Motor neuron (in vitro differentiated cells): ENCODE measurements at regions not wholly inside any gene's neighbourhood (a gene's known extent, or its start where the extent isn't known, plus 50 kb on each side); places are given as distances from the start of the nearest gene placed in this dataset.
"Not testable (repeated sequence)": the region's sequence is repeated elsewhere in the genome, so short reads cannot be mapped to it uniquely, and the experiment has no call there.

ENCODE experiments used
- ATAC-seq, 8 experiments: fragments of 200-7000 bp; cut with Tn5 transposase; replicated peaks in 6 of 8; 2 replicates each; pipeline ENCODE4 v1.8.0; 2021; ENCODE audit warnings: mild to moderate bottlenecking in 8 of 8, moderate library complexity in 8 of 8
- H3K27ac ChIP-seq, 2 donors: fragments of 250-450 bp; sonication (Bioruptor Pico); 2 replicates each; pipeline ENCODE4 v1.9.0; 2021; ENCODE audit warnings: antibody characterized with exemption in 2 of 2, mild to moderate bottlenecking in 2 of 2, moderate library complexity in 1 of 2
- H3K4me1 ChIP-seq, 2 donors: fragments of 250-450 bp; sonication (Bioruptor Pico); replicated peaks in 1 of 2; 2 replicates each; pipeline ENCODE4 v1.6.1; 2021; ENCODE audit warnings: antibody characterized with exemption in 2 of 2, mild to moderate bottlenecking in 2 of 2, moderate library complexity in 1 of 2
- H3K4me3 ChIP-seq, 5 donors: fragments of 250-450 bp; sonication (Bioruptor Pico); 2 replicates each; pipeline ENCODE4 v1.9.0; 2021; ENCODE audit warnings: antibody characterized with exemption in 5 of 5, mild to moderate bottlenecking in 5 of 5, moderate library complexity in 4 of 5
- WGBS, 10 experiments: fragments of 450-650 bp; shearing (Covaris generic); methylation state at CpG; one replicate each; pipeline ENCODE4 v1.0.0; 2022; 5-methylcytosine and 5-hydroxymethylcytosine counted together
- in situ Hi-C, 9 experiments: fragments of 400-800 bp; cut with MboI; loops; one replicate each; pipeline ENCODE4 v1.15.0; 2021; ENCODE audit warnings: low sequenced_read_pairs in 9 of 9, low pct_unique_long_range_greater_than_20kb in 2 of 9; ENCODE audit not compliant: unreplicated experiment in 9 of 9

GRCh38 chr4:12414181-12414812 lies 985.6 kb upstream of the HS3ST1 start:
- no peak for ATAC-seq
- Histone ChIP-seq H3K27ac (no peak overlapping the region), H3K4me1 (no peaks in the 10 kb centered on the region), H3K4me3 (no peak overlapping the region)
- WGBS, 10 experiments: 13 to 93% (median 80%) methylated on average over 2 to 4 of the region's 4 CpGs; no CpG with 5 or more reads in 1 of the 10 experiments
- in situ Hi-C loops: no loop called here

GRCh38 chr4:12411072-12411471 lies 982.4 kb upstream of the HS3ST1 start:
- 0 to 100% (median 75%) methylated on average over 1 to 4 of the region's 4 CpGs; no CpG with 5 or more reads in 2 of the 10 experiments for WGBS, 10 experiments

DNA sequence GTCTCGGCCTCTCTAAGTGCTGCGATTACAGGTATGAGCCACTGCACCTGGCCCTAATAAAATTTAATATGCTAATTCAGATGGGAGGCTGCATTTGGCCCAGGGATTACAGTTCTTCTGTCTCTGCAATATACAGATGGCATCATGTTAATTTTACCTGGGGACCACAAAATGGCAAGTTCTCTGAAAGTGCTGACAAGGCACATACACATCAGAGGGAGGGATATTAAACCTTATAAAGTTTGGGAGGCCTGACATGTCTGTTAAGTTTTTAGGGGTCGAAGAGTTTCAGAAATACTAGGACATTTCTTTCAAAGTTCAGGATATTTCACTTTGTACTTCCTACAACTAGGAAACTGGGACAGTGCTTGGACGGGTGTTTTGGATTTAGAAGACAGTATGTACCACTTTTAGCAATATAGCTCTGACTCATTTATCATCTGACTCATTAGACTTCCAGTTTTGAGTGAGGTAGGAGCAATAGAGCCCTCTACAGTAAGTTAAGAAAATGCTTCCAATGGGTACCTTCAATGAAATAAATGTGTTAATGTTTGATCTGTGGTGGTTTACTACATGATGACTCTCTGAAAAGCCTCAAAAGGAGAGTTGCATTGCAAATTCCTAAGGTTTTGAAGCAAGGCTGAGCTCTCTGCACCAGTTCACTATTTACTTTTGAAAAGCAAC lies 981.0 kb upstream of the HS3ST1 start:
- WGBS, 10 experiments: 0 to 100% (median 81%) methylated on average over 2 to 4 of the region's 4 CpGs; no CpG with 5 or more reads in 2 of the 10 experiments
- peaks cover 0 to 13% of the 10 kb centered on the region in 2 donors for H3K4me1 ChIP-seq
- in situ Hi-C loops: no loop called here
- peak in 5 of 8 experiments; percentile 26 to 58 (median 38) for ATAC-seq
- H3K27ac ChIP-seq: no peak overlapping the region
- no peak overlapping the region for H3K4me3 ChIP-seq

More at GRCh38 chr4:12411072-12411471, 982.4 kb upstream of the HS3ST1 start:
- Histone ChIP-seq H3K4me1 (peaks cover 0 to 13% of the 10 kb centered on the region in 2 donors), H3K4me3 (no peak overlapping the region), H3K27ac (no peak overlapping the region)
- in situ Hi-C loops: no loop called here
- no peak for ATAC-seq

- 17 to 100% (median 69%) methylated on average over 1 of the region's 1 CpG; no CpG with 5 or more reads in 4 of the 10 experiments for WGBS, 10 experiments
- in situ Hi-C loops: no loop called here
- Histone ChIP-seq H3K27ac (no peak overlapping the region), H3K4me1 (peaks cover 0 to 13% of the 10 kb centered on the region in 2 donors), H3K4me3 (no peak overlapping the region)
- ATAC-seq: peak in 4 of 8 experiments; percentile 21 to 88 (median 57)
Observed at GRCh38 chr4:12408364-12408763, 979.7 kb upstream of the HS3ST1 start.

DNA sequence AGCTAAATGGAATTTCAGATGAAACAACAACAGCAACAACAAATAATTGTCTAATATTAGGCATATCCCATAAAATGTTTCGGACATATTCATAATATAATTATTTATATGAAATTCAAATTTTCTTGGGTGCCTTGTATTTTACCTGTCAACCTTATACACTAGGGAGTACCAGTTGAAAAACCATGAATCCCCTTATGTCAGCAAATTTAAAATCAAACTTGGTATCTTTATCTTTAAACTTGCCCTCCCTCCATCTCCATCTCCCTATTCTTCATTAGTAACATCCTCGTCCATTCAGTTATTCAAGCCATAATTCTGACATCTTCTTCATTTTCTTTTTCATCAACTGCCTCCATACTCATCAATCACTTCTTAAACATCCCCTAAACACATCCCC lies 974.5 kb upstream of the HS3ST1 start:
- in situ Hi-C loops: no loop called here
- Histone ChIP-seq H3K27ac (no peak overlapping the region), H3K4me3 (no peak overlapping the region), H3K4me1 (peaks cover 0 to 7% of the 10 kb centered on the region in 2 donors)
- ATAC-seq: no peak
- WGBS, 10 experiments: 0 to 88% (median 77%) methylated on average over 1 to 2 of the region's 2 CpGs; no CpG with 5 or more reads in 1 of the 10 experiments

DNA sequence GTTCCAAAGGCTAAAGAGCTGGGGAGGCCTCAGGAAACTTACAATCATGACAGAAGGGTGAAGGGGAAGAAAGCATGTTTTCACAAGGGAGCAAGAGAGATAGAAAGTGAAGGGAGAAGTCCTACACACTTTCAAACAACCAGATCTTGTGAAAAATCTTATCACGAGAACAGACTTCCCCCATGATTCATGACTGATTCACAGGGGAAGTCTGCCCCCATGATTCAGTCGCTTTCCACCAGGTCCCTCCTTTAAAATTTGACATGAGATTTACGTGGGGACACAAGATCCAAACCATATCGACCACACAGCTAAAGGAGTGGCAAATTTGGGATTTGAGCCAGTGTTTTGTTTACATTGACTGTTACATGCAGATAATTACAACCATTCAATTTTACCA lies 971.1 kb upstream of the HS3ST1 start:
- in situ Hi-C loops: no loop called here
- H3K4me3 ChIP-seq: no peak overlapping the region
- H3K27ac ChIP-seq: no peak overlapping the region
- WGBS, 10 experiments: 0 to 100% (median 84%) methylated on average over 1 to 4 of the region's 4 CpGs
- no peak for ATAC-seq
- no peaks in the 10 kb centered on the region for H3K4me1 ChIP-seq

GRCh38 chr4:12393631-12394262 lies 965.1 kb upstream of the HS3ST1 start:
- 0 to 81% (median 43%) methylated on average over 1 to 2 of the region's 2 CpGs; no CpG with 5 or more reads in 1 of the 10 experiments for WGBS, 10 experiments
- no peak overlapping the region for H3K4me3 ChIP-seq
- no peak overlapping the region for H3K27ac ChIP-seq
- in situ Hi-C loops: no loop called here
- H3K4me1 ChIP-seq: no peaks in the 10 kb centered on the region
- no peak for ATAC-seq

DNA sequence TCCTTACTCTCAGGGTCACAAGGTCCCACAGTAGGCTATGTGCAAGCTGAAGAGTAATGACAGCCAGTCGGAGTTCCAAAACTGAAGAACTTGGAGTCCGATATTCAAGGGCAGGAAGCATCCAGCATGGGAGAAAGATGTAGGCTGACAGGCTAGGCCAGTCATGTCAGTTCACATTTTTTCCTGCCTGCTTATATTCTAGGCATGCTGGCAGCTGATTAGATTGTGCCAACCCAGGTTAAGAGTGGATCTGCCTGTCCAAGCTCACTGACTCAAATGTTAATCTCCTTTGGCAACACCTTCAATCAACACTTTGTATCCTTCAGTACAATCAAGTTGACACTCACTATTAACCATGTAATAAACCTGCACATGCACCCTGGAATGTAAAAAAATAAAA lies 960.9 kb upstream of the HS3ST1 start:
- WGBS, 10 experiments: 0 to 100% (median 94%) methylated on average over 1 to 2 of the region's 2 CpGs; no CpG with 5 or more reads in 3 of the 10 experiments
- no peaks in the 10 kb centered on the region for H3K4me1 ChIP-seq
- in situ Hi-C loops: no loop called here
- ATAC-seq: no peak
- H3K27ac ChIP-seq: no peak overlapping the region
- H3K4me3 ChIP-seq: no peak overlapping the region

GRCh38 chr4:12382567-12382966 lies 953.9 kb upstream of the HS3ST1 start:
- 20 to 100% (median 67%) methylated on average over 1 to 2 of the region's 2 CpGs for WGBS, 10 experiments
- peaks cover 0 to 5% of the 10 kb centered on the region in 2 donors for H3K4me1 ChIP-seq
- in situ Hi-C loops: no loop called here

GRCh38 chr4:12379191-12379590 lies 950.5 kb upstream of the HS3ST1 start:
- no peak overlapping the region for H3K27ac ChIP-seq
- WGBS, 10 experiments: 10 to 100% (median 60%) methylated on average over 1 of the region's 1 CpG; no CpG with 5 or more reads in 3 of the 10 experiments
- in situ Hi-C loops: no loop called here
- peaks cover 0 to 5% of the 10 kb centered on the region in 2 donors for H3K4me1 ChIP-seq
- H3K4me3 ChIP-seq: no peak overlapping the region
- ATAC-seq: peak in 1 of 8 experiments; percentile 32

More at GRCh38 chr4:12382567-12382966, 953.9 kb upstream of the HS3ST1 start:
- ATAC-seq: no peak
- Histone ChIP-seq H3K27ac (no peak overlapping the region), H3K4me3 (no peak overlapping the region)

DNA sequence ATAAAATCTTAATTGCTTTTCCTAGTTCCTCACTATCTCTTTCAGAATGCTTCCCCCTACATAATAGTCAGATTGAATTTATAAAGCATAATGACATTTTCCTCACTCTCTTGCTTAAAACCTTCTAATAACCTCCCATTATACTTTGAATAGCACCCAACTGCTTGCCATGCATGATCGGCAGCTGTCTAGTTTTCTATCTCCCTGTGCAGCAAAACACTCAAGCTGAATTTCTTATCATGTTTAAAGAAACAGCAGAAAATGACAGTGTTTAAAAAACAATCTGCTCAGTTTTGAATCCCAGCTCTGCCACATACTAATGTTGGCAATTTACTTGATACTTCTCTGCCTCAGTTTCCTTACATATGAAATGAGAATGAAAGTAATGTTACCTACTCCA lies 947.1 kb upstream of the HS3ST1 start:
- H3K4me3 ChIP-seq: no peak overlapping the region
- H3K4me1 ChIP-seq: peaks cover 0 to 5% of the 10 kb centered on the region in 2 donors
- no peak for ATAC-seq
- 0 to 100% (median 78%) methylated on average over 1 of the region's 1 CpG; no CpG with 5 or more reads in 1 of the 10 experiments for WGBS, 10 experiments
- in situ Hi-C loops: no loop called here
- no peak overlapping the region for H3K27ac ChIP-seq

DNA sequence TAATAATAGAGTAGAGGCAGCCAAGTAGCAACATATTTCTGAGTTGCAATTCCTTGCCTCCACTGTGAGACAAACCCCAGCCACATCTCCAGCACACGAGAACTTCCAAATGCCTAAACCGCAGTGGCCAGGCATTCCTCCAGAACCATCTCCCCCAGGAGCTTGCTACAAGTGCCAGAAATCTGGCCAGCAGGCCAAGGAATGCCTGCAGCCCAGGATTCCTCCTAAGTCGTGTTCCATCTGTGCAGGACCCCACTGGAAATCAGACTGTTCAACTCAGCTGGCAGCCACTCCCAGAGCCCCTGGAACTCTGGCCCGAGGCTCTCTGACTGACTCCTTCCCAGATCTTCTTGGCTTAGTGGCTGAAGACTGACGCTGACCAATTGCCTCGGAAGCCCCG lies 937.2 kb upstream of the HS3ST1 start:
- in situ Hi-C loops, H3K4me3 ChIP-seq, ATAC-seq, H3K4me1 ChIP-seq, H3K27ac ChIP-seq: not testable (repeated sequence)
- 84 to 100% (median 88%) methylated on average over 1 to 7 of the region's 7 CpGs; no CpG with 5 or more reads in 6 of the 10 experiments for WGBS, 10 experiments

GRCh38 chr4:12360391-12360790 lies 931.7 kb upstream of the HS3ST1 start:
- Histone ChIP-seq H3K27ac (no peak overlapping the region), H3K4me3 (no peak overlapping the region), H3K4me1 (no peaks in the 10 kb centered on the region)
- WGBS, 10 experiments: 0 to 100% (median 94%) methylated on average over 1 of the region's 1 CpG; no CpG with 5 or more reads in 2 of the 10 experiments
- ATAC-seq: no peak
- in situ Hi-C loops: no loop called here
